Midbrain (tissue), 1 donor: ENCODE measurements at regions not wholly inside any gene's neighbourhood (a gene's known extent, or its start where the extent isn't known, plus 50 kb on each side); places are given as distances from the start of the nearest gene placed in this dataset.

Source experiments
- DNase-seq: peaks from one replicate; lab custom pipeline; 2025; lab: John Stamatoyannopoulos, UW

- no peak for DNase-seq
Observed at GRCh38 chr1:60173006-60173405, 99.4 kb upstream of the C1orf87 start.

GRCh38 chr1:60171801-60172200 is 98.2 kb upstream of the C1orf87 start:
- DNase-seq = no peak

GRCh38 chr1:60170709-60171108 is 97.1 kb upstream of the C1orf87 start:
- DNase-seq = no peak

GRCh38 chr1:60169206-60169605 is 95.6 kb upstream of the C1orf87 start:
- DNase-seq = no peak

- no peak for DNase-seq
Observed at GRCh38 chr1:60162936-60163335, 89.4 kb upstream of the C1orf87 start.

DNA sequence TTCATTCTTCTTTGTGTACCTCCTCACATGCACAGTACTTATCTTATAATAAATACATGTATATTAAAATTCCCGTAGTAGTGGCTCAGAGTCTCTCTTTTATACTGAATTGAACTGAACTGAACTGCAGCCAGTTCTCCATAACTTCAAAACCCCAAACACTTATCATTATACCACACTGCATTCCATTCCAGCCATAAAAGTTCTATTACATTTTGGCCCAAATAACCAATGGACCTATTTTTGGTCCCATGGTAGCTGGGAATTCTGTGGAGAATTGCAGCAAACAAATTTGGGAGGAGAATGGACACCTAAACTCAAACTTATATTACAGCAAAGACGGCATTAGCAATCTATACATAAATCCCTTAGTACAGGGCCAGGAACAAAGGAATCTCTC is 86.6 kb upstream of the C1orf87 start:
- DNase-seq = no peak

DNA sequence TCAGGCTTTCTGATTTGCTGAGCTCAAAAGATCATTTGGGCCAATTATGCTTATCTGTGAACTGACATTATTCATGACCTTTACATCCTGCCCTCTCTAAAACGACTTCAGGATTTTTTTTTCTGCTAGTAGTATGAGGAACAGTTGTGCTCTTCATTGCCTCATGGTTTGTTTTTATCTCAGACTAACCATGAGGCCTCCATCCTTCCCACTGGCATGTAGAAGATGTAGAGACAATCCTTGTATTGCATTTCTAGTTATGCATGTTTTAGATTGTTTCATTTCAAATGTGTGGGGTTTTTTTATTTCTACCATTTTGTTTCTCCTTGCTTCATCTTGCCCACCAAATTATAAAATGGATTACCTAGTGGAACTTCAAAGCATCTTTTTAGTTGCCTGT is 82.8 kb upstream of the C1orf87 start:
- DNase-seq = no peak

DNA sequence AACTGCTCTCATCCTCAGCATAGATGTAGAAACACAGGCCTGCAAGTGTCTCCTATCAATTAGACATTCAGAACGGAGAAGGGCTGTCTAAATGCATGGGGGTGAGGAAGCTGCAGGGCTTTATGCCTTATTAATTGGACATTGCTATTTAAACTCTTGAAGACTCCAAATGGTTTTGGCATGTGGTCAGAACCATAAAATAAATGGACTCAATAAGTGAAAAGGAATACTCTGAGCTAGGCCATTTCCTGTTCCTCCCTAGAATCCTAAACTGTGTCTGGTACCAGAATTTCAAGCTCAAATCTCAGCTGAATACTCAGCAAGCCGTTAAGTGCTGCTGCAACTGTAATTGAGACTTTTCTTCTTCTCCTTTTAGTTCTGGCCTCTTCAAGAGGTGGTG is 80.4 kb upstream of the C1orf87 start:
- DNase-seq = no peak

DNA sequence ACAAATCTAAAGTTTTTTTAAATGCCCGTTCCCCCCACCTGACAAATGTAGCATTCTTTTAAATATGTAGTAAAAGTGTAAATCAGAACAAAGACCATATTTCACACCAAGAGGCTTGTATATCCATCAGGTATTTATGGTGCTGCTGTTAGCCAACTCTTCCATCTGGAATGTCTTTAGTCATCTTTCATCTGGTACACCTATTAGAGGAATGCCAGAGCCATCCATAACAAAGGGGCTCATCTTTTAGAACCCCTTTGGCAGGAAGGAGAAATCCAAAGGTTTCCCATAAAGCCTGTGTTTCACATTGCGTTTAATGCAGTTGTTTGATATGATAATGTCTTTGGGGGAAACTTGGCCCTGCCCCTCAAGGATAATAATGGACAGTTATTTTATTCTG is 79.3 kb upstream of the C1orf87 start:
- DNase-seq = no peak

- DNase-seq = no peak
Observed at GRCh38 chr1:60151311-60151710, 77.7 kb upstream of the C1orf87 start.

DNA sequence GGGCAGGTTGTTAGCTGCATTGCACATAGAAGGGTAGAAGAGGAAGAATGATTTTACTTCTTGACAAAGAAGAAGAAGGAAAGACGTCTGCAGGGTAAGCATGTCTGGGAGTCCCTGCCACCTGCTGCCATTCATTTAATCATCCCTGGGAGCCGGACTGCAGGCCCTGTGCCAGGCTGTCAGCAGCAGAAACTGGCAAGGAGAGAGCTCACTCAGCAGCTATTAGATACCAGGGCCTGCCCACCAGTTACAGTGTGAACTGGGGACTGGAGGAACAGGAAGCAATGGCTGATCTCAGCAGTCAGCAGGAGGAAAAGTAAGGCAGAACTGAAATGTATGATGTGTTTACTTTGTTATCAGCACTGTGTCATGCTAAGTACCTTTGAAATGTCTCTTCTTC is 75.7 kb upstream of the C1orf87 start:
- peak; percentile 1 for DNase-seq

DNA sequence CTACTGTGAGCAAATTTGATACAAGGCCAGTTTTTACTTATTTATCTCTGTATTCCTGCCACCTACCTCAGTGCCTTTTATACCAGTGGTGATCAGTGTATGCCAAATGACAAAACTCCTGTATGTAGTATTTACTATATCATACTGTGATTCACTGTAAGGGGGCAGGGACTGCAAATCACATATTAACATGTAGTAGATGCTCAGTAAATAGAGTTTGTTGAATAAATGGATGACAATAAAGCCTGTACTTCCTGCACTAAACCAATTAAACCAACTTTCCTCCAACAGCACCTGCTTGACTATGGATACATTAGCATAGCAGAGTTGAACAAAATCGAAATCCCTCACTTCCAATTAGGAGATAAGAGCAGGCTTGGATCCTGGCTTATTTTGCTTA is 73.3 kb upstream of the C1orf87 start:
- no peak for DNase-seq

DNA sequence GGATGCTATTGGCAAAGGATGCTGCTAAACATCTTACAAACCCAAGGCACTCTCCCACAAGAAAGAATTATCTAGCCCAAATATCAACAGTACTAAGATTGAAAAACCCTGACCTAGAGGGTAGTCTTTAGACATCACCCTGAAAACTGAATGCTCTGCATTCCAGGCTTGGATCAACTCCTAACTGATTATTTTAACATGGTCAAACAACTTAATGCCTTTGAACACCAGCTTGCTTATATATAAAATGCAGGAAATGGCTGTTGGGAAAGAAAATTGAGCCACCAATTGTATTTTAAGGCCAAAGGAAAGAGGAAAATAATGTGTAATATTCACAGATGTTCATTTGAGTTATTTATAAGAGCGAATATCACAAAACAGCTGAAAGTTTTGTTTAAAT is 72.2 kb upstream of the C1orf87 start:
- DNase-seq = no peak

- no peak for DNase-seq
Observed at GRCh38 chr1:60141743-60142142, 68.2 kb upstream of the C1orf87 start.

GRCh38 chr1:60141276-60141675 is 67.7 kb upstream of the C1orf87 start:
- no peak for DNase-seq

GRCh38 chr1:60137406-60137805 is 63.8 kb upstream of the C1orf87 start:
- no peak for DNase-seq

DNA sequence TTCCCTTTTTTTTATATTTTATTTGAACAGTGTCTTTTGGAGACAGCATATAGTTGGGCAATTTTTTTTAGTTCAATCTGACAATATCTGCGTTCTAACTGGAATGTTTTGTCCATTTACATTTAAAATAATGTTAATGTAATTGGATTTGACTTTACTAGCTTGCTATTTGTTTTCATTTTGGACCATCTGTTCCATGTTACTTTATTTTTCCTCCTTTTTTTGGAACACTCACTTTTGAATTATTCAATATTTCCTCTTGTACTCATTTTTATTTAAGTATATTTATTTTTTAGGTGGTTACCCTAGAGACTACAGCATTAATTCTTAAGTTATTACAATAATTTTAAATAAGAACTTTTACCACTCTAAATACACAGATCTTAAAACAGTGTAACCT is 62.8 kb upstream of the C1orf87 start:
- DNase-seq = no peak

DNA sequence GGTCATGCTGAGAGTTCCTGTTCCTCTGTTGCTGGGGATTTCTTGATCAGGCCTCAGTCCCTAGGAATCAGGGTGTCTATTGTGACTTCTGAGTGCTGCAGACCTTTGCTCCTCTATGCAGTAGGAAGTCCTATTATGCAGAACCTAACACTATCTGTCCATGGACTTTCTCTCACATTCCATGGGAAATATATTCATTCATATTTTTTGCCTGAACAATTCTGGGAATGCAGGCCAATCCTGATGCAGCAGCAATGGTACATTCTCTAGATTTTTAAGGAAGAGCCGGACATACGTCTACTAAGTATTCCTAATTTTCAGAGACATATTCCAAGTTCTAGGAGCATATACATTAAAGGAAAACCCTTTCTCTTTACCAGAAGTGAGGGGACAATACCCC is 61.1 kb upstream of the C1orf87 start:
- DNase-seq = no peak

DNA sequence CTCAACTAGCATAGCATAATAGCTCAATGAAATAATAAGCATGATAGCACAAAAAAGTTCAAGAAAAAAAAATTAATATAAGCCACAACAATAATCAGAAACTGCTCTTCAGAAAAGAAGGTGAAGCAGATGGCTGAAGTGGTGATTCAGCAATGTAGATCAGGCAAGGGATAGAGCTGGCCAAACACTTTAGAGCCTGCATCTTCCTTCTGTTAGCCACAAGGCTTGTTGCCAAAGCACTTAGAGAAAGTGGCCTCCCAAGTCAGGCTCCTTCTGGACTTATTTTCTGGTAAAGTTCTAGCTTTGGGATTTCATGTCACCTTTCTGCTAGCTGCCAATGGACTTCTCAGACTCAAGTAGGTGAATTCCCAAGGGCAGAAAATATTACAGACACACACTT is 60.3 kb upstream of the C1orf87 start:
- no peak for DNase-seq

- no peak for DNase-seq
Observed at GRCh38 chr1:60133000-60133673, 59.6 kb upstream of the C1orf87 start.

GRCh38 chr1:60132108-60132507 is 58.5 kb upstream of the C1orf87 start:
- DNase-seq = no peak

DNA sequence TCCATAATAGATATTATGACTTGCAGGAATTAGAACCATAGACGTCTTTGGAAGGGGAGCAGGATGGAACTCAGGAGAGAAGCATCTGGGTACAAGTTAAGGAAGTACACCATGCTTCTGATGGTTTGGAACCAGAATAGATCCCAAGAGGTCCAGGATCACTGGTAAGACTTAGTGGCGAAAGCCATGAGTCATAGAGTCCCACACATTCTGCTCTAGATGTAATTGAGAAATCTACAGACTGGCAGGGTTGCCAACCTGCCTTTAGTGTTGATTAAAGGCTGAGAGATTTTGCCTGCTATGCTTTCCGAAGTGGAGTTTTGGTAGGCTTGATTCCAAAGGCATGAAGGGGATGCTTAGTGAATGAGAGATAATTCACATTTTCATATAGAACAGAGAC is 57.1 kb upstream of the C1orf87 start:
- no peak for DNase-seq

GRCh38 chr1:60129911-60130310 is 56.3 kb upstream of the C1orf87 start:
- DNase-seq = no peak

GRCh38 chr1:60126723-60127122 is 53.2 kb upstream of the C1orf87 start:
- peak; percentile 1 for DNase-seq
